Esophagus muscularis mucosa (tissue), 4 donors: ENCODE measurements at regions not wholly inside any gene's neighbourhood (a gene's known extent, or its start where the extent isn't known, plus 50 kb on each side); places are given as distances from the start of the nearest gene placed in this dataset.

Experiments used
- CTCF ChIP-seq, 3 experiments: fragments of 200-600 bp in 2 of 3; fragments of 450-650 bp in 1 of 3; sonication (generic) in 2 of 3; IDR thresholded peaks; one replicate each; pipeline ENCODE4 v1.5.1; 2017 to 2019; ENCODE audit warnings: antibody characterized with exemption in 3 of 3, mild to moderate bottlenecking in 2 of 3, moderate library complexity in 1 of 3
- EP300 ChIP-seq: sonication (generic); formaldehyde crosslinking; IDR thresholded peaks from one replicate; pipeline ENCODE4 v1.6.1; 2017; ENCODE audit warnings: antibody characterized with exemption
- POLR2A ChIP-seq: fragments of 450-650 bp; IDR thresholded peaks from one replicate; pipeline ENCODE4 v1.6.1; 2017; ENCODE audit warnings: antibody characterized with exemption, moderate library complexity, mild to moderate bottlenecking, low read depth
- POLR2AphosphoS5 ChIP-seq, 2 donors: sonication (generic); formaldehyde crosslinking; IDR thresholded peaks; one replicate each; pipeline ENCODE4 v1.6.1; 2017; ENCODE audit warnings: antibody characterized with exemption in 2 of 2

GRCh38 chr6:62613928-62614327 lies 327.9 kb upstream of the KHDRBS2 start:
- TF ChIP-seq CTCF (IDR thresholded peaks at IDR 0.05) (no peak), EP300 (no peak), POLR2A (no peak), POLR2AphosphoS5 (IDR thresholded peaks at IDR 0.05) (no peak)
